GM23248 (cell line): ENCODE measurements at regions not wholly inside any gene's neighbourhood (a gene's known extent, or its start where the extent isn't known, plus 50 kb on each side); places are given as distances from the start of the nearest gene placed in this dataset.

Source experiments
- DNase-seq: peaks from one replicate; pipeline ENCODE4 v3.0.0-alpha.2; 2015
- H2AFZ ChIP-seq: fragments of 200-600 bp; sonication (generic); 2 replicates; pipeline ENCODE4 v1.6.1; 2016; ENCODE audit warnings: antibody characterized with exemption
- H3F3A ChIP-seq: fragments of 200-600 bp; sonication (generic); 2 replicates; pipeline ENCODE4 v1.6.1; 2016; ENCODE audit warnings: mild to moderate bottlenecking, antibody characterized with exemption, mixed run types; ENCODE audit not compliant: insufficient read depth
- H3K27ac ChIP-seq: fragments of 200-600 bp; sonication (generic); 2 replicates; pipeline ENCODE4 v1.5.1; 2016; ENCODE audit warnings: mild to moderate bottlenecking
- H3K27me3 ChIP-seq: fragments of 200-600 bp; sonication (generic); replicated peaks from 2 replicates; pipeline ENCODE4 v1.6.1; 2016; ENCODE audit warnings: mild to moderate bottlenecking; ENCODE audit not compliant: insufficient read depth
- H3K36me3 ChIP-seq: fragments of 200-600 bp; sonication (generic); 2 replicates; pipeline ENCODE4 v1.6.1; 2016; ENCODE audit warnings: low read depth, mild to moderate bottlenecking
- H3K4me1 ChIP-seq: fragments of 200-600 bp; sonication (generic); 2 replicates; pipeline ENCODE4 v1.6.1; 2016; ENCODE audit warnings: mild to moderate bottlenecking; ENCODE audit not compliant: insufficient read depth
- H3K4me2 ChIP-seq: fragments of 200-600 bp; sonication (generic); one replicate; pipeline ENCODE4 v1.6.1; 2016; ENCODE audit warnings: mild to moderate bottlenecking; ENCODE audit not compliant: unreplicated experiment
- H3K4me3 ChIP-seq: fragments of 200-600 bp; sonication (generic); 2 replicates; pipeline ENCODE4 v1.5.1; 2016; ENCODE audit warnings: mild to moderate bottlenecking
- H3K79me2 ChIP-seq: fragments of 200-600 bp; sonication (generic); 2 replicates; pipeline ENCODE4 v1.6.1; 2016; ENCODE audit warnings: mild to moderate bottlenecking; ENCODE audit not compliant: insufficient read depth
- H3K9ac ChIP-seq: fragments of 200-600 bp; sonication (generic); 2 replicates; pipeline ENCODE4 v1.6.1; 2016; ENCODE audit warnings: mild to moderate bottlenecking
- H3K9me2 ChIP-seq: fragments of 200-600 bp; sonication (generic); 2 replicates; pipeline ENCODE4 v1.6.1; 2016; ENCODE audit warnings: mixed run types, mild to moderate bottlenecking, moderate library complexity; ENCODE audit not compliant: insufficient read depth
- H3K9me3 ChIP-seq: fragments of 200-600 bp; sonication (generic); one replicate; pipeline ENCODE4 v1.6.1; 2017; ENCODE audit warnings: low read depth
- H4K20me1 ChIP-seq: fragments of 200-600 bp; sonication (generic); 2 replicates; pipeline ENCODE4 v1.6.0; 2016; ENCODE audit not compliant: insufficient read depth
- EZH2 ChIP-seq: fragments of 200-600 bp; sonication (generic); IDR thresholded peaks from 2 replicates; pipeline ENCODE4 v1.6.1; 2018; ENCODE audit warnings: antibody characterized with exemption, mild to moderate bottlenecking; ENCODE audit not compliant: insufficient read depth, poor library complexity, severe bottlenecking
- EZH2phosphoT487 ChIP-seq: fragments of 200-600 bp; sonication (generic); IDR thresholded peaks from 2 replicates; pipeline ENCODE4 v1.6.1; 2018; ENCODE audit warnings: antibody characterized with exemption, moderate library complexity, mild to moderate bottlenecking, low read depth; ENCODE audit not compliant: insufficient read depth
- WGBS, 2 experiments: methylation state at CpG; one replicate each; pipeline ENCODE4 v1.1.6; 2015 to 2017; ENCODE audit warnings: low lambda C conversion rate in 2 of 2, low coverage in 1 of 2; ENCODE audit errors: missing lambda C conversion rate in 2 of 2; 5-methylcytosine and 5-hydroxymethylcytosine counted together
- in situ Hi-C: fragments of 300-500 bp; cut with MboI; formaldehyde crosslinking; loops from 2 replicates; pipeline ENCODE4 v1.15.0; 2020

GRCh38 chr3:189551007-189551406, 80.2 kb upstream of the TP63 start:
- H3K4me2 ChIP-seq, result no peak overlapping the region
- TF ChIP-seq EZH2phosphoT487, result no peak
- no peak for TF ChIP-seq EZH2

DNA sequence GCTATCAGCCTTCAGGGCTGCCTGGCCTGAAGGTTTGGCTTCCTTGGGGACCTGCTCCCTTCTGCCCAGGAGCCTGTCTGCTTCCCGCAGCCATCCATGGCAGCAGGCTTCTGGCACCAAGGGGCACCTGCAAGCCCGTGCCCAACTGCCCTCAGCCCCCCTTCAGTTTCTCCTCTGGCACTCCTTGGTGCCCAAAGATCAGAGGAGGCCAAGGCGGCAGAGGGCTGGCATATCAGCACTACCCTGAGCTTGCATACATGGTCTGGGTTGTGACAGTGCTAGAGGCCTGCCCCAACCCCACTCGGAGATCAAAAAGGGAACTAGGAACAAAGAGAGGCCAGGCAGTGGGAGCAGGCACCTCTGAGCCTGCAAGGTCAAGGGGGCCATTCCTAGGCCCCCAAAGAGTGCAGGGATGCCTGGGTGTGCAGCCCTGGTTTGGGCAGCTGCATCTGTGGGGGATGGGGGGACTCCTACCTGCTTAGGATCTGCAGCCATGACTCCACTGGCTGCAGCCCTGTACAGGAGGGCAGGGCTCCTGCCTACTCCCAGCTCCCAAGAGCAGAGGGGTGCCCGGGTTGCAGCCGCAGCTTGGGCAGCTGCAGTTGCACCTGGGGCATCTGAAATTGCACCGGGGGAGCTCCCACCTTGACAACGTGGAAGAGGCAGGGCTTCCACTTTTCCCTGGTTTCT, 76.2 kb upstream of the TP63 start:
- Histone ChIP-seq H3K4me2 (no peak overlapping the region), H3K4me3 (no peak overlapping the region), H2AFZ (no peak overlapping the region), H3K4me1 (no peaks in the 10 kb centered on the region), H4K20me1 (no peaks in the 10 kb centered on the region), H3K79me2 (no peaks in the 10 kb centered on the region), H3K27ac (no peak overlapping the region), H3K27me3 (no peaks in the 10 kb centered on the region), H3K9me2 (no peaks in the 10 kb centered on the region), H3K9ac (no peak overlapping the region), H3K9me3 (no peaks in the 10 kb centered on the region), H3K36me3 (no peaks in the 10 kb centered on the region), H3F3A (no peaks in the 10 kb centered on the region)
- 47 to 60% methylated on average over 7 of the region's 8 CpGs for WGBS, 2 experiments
- in situ Hi-C loops, result no loop called here
- TF ChIP-seq EZH2 (no peak), EZH2phosphoT487 (no peak)
- no peak for DNase-seq

More at GRCh38 chr3:189551007-189551406, 80.2 kb upstream of the TP63 start:
- in situ Hi-C loops, result no loop called here
- no peaks in the 10 kb centered on the region for H3K27me3 ChIP-seq
- no peaks in the 10 kb centered on the region for H4K20me1 ChIP-seq
- H3K9me3 ChIP-seq, result peaks cover 4% of the 10 kb centered on the region
- H2AFZ ChIP-seq, result no peak overlapping the region
- DNase-seq, result no peak
- no peak overlapping the region for H3K9ac ChIP-seq
- no peak overlapping the region for H3K27ac ChIP-seq
- no peaks in the 10 kb centered on the region for H3F3A ChIP-seq
- 24 to 28% methylated on average over 2 of the region's 2 CpGs for WGBS, 2 experiments
- H3K4me3 ChIP-seq, result no peak overlapping the region
- H3K79me2 ChIP-seq, result no peaks in the 10 kb centered on the region
- H3K9me2 ChIP-seq, result no peaks in the 10 kb centered on the region
- no peaks in the 10 kb centered on the region for H3K4me1 ChIP-seq
- H3K36me3 ChIP-seq, result no peaks in the 10 kb centered on the region

GRCh38 chr3:189555558-189555881, 75.7 kb upstream of the TP63 start:
- TF ChIP-seq EZH2phosphoT487 (no peak), EZH2 (no peak)
- Histone ChIP-seq H4K20me1 (no peaks in the 10 kb centered on the region), H3K27me3 (no peaks in the 10 kb centered on the region), H3K9ac (no peak overlapping the region), H3K4me3 (no peak overlapping the region), H3K79me2 (no peaks in the 10 kb centered on the region), H3K4me2 (no peak overlapping the region), H2AFZ (no peak overlapping the region), H3K27ac (no peak overlapping the region), H3K4me1 (no peaks in the 10 kb centered on the region), H3K36me3 (no peaks in the 10 kb centered on the region), H3K9me3 (no peaks in the 10 kb centered on the region), H3F3A (no peaks in the 10 kb centered on the region), H3K9me2 (no peaks in the 10 kb centered on the region)
- DNase-seq, result no peak
- 31 to 54% methylated on average over 1 of the region's 1 CpG for WGBS, 2 experiments
- in situ Hi-C loops, result no loop called here

DNA sequence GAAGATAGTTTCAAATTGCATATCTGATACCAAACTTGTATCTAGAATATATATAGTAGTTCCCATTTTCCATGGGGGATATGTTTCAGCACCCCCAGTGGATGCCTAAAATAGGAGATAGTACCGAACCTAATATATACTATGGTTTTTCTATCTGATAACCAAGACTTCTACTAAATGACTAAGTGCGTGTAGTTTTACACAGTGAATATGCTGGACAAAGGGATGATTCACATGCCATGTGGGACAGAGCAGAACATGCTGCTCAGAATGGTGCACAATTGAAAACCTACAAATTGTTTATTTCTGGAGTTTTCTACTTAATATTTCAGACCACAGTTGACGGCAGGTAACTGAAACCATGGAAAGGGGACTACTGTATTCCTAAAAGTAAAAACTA, 73.4 kb upstream of the TP63 start:
- DNase-seq, result peak; percentile 41
- TF ChIP-seq EZH2 (no peak), EZH2phosphoT487 (no peak)

More for the DNA sequence above, 73.4 kb upstream of the TP63 start:
- H3K4me3 ChIP-seq, result no peak overlapping the region
- no peaks in the 10 kb centered on the region for H3K9me3 ChIP-seq
- WGBS, 2 experiments, result 78 to 89% methylated on average over 3 of the region's 3 CpGs
- H3F3A ChIP-seq, result no peaks in the 10 kb centered on the region
- no peak overlapping the region for H3K9ac ChIP-seq
- no peaks in the 10 kb centered on the region for H3K27me3 ChIP-seq
- no peak overlapping the region for H2AFZ ChIP-seq
- H4K20me1 ChIP-seq, result no peaks in the 10 kb centered on the region
- no peaks in the 10 kb centered on the region for H3K79me2 ChIP-seq
- in situ Hi-C loops, result no loop called here
- no peaks in the 10 kb centered on the region for H3K9me2 ChIP-seq
- H3K27ac ChIP-seq, result no peak overlapping the region
- no peaks in the 10 kb centered on the region for H3K4me1 ChIP-seq
- H3K36me3 ChIP-seq, result no peaks in the 10 kb centered on the region
- H3K4me2 ChIP-seq, result no peak overlapping the region
